Renal pelvis (tissue), 1 donor: ENCODE measurements at regions not wholly inside any gene's neighbourhood (a gene's known extent, or its start where the extent isn't known, plus 50 kb on each side); places are given as distances from the start of the nearest gene placed in this dataset.

Experiments used
- DNase-seq: peaks from one replicate; pipeline ENCODE4 v3.0.0-alpha.2; 2013

GRCh38 chr19:28934631-28935030, 278.3 kb downstream of the UQCRFS1 start:
- no peak for DNase-seq

- DNase-seq = no peak
Measured at GRCh38 chr19:28933039-28933438, 279.9 kb downstream of the UQCRFS1 start.

- DNase-seq = no peak
Measured at GRCh38 chr19:28932446-28932845, 280.5 kb downstream of the UQCRFS1 start.

- DNase-seq = no peak
Measured at GRCh38 chr19:28929006-28929405, 283.9 kb downstream of the UQCRFS1 start.

DNA sequence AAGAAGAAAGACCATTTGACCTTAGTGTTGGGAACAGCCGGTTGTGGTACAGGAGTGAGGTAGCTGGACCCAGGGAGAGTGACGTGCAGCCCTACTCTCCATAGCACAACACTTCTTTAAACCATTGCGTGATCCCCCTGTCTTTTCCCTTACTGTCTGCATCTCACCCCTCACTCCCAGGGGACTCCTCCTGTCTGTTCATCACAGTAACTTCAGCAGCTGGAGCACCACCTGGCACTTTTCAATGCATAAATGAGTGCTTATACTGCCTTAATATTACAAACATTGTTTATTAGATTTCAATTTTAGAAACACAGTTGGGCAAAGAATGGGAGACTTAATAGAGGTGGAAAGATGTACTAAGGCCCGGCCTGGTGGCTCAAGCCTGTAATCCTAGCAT, 285.5 kb downstream of the UQCRFS1 start:
- DNase-seq = no peak

- no peak for DNase-seq
Measured at GRCh38 chr19:28920269-28921066, 292.5 kb downstream of the UQCRFS1 start.

- DNase-seq = no peak
Measured at GRCh38 chr19:28917621-28918020, 295.3 kb downstream of the UQCRFS1 start.

- DNase-seq = no peak
Measured at GRCh38 chr19:28915737-28916460, 297.1 kb downstream of the UQCRFS1 start.

GRCh38 chr19:28915202-28915601, 297.7 kb downstream of the UQCRFS1 start:
- DNase-seq = no peak

- DNase-seq = no peak
Measured at GRCh38 chr19:28914173-28914572, 298.8 kb downstream of the UQCRFS1 start.

- no peak for DNase-seq
Measured at GRCh38 chr19:28913626-28914025, 299.3 kb downstream of the UQCRFS1 start.

DNA sequence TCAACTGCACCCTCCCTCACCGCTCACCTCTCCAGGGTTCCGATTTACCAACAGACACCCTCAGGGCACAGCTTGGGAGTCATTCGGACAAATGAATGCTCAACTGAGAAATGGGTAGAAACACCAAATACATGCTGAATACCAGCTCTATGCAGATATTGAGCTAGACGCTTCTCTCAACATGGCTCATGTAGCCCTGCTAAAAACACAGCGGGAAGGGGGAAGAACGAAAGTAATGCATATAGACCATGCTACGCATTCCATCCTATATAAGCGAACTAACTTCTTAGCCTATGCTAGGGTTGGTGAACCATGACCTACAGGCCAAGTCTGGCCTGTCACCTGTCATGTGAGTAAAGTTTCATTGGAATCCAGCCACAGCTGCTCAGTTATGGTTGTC, 304.0 kb downstream of the UQCRFS1 start:
- DNase-seq = no peak

- DNase-seq = no peak
Measured at GRCh38 chr19:28907534-28907933, 305.4 kb downstream of the UQCRFS1 start.

DNA sequence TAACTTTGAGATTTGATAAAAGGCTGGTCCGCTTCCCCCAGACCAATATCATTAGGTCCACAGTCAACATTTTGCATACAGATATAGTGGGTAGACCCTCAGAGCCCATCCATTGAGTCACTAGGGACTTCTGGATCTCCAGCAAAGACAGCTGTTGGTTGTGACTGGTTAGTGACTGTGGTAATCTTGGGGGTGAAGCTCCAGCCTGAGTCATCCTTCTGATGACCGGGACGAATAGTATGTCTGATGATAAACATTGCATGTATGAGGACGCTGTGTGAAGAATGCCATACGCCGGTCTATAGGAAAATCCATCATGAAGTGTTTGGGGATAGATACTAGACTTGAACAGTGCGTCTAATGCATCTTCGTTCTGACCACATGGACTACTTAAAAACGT, 307.0 kb downstream of the UQCRFS1 start:
- DNase-seq = no peak

- DNase-seq = no peak
Measured at GRCh38 chr19:28899703-28900102, 313.2 kb downstream of the UQCRFS1 start.

GRCh38 chr19:28898249-28898648, 314.7 kb downstream of the UQCRFS1 start:
- no peak for DNase-seq

- DNase-seq = no peak
Measured at GRCh38 chr19:28889941-28890670, 322.8 kb downstream of the UQCRFS1 start.

DNA sequence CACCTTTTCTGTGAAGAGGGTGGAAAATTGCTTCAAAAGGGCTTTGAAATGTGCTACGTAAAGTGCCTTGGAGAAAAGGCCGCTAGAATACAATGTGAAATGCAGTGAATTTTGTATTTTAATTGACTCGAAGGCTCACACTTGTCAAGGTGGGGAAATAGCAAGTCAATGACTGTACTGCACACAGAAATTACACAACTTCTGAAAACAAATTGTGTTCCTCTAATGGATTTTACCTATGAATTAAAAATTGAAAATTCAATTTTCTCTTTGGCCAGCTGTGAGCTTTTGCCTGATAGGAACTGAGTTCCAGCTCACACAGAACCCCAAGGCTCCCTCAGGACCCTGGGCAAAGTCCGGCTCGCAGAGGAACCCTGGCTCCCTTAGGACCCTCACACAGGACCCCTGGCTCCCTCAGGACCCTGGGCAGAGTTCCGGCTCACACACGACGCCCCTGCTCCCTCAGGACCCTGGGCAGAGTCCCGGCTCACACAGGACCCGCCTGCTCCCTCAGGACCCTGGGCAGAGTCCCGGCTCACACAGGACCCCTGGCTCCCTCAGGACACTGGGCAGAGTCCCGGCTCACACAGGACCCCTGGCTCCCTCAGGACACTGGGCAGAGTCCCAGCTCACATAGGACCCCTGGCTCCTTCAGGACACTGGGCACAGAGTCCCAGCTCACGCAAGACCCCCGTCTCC, 324.9 kb downstream of the UQCRFS1 start:
- DNase-seq = peak; percentile 23

DNA sequence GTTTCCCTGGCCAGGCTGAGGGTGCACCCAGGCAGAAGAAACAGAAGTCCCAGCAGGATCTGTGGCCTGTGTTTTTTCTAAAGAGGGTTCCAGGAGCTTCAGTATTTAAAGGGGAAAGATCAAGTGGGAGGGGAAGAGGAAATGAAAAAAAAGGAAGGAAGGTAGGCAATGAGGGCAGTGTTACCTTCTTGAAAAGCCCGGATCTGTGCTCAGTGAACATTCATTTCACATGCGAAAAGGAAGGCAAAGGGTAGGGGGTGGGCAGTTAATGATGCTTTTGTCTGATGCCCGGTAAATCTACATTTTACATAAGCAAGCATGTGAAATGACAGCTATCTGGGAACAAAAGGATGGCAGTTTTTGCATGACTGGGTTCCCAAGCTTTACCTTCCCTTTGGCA, 326.2 kb downstream of the UQCRFS1 start:
- DNase-seq = no peak

- no peak for DNase-seq
Measured at GRCh38 chr19:28885965-28886364, 327.0 kb downstream of the UQCRFS1 start.

DNA sequence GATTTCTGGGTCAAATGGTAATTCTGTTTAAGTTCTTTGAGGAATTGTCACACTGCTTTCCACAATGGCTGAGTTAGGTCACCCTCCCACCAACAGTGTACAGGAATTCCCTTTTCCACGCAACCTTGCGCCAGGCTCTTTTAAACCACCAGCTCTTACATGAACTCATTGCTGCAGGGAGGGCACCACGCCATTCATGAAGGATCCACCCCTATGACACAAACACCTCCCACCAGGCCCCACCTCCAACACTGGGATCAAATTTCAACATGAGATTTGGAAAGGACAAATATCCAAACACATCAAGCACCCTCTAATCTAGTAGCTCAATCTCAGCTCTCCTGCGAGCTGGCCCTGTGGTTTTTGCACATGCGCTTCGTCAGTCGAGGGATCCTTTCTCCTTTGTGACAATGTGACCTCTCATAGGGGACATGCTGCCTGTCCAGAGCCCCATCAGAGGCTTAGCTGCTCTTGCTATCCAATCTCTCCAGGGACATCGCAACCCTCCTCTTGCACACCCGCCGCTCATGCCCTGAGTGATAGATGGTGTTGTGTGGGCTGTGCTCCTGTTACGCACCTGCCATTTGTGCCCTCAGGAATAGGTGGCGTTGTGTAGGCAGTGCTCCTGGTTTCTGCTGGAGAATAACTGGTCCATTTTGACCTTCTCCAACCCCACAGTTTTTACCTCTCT, 328.0 kb downstream of the UQCRFS1 start:
- DNase-seq = no peak
